ENCODE measurements at regions not wholly inside any gene's neighbourhood (a gene's known extent, or its start where the extent isn't known, plus 50 kb on each side); places are given as distances from the start of the nearest gene placed in this dataset.

GRCh38 chr22:47624252-47625012, 862.0 kb downstream of the TBC1D22A start:
- TF ChIP-seq CTCF (IDR thresholded peaks at IDR 0.05), result no peak
- no peak for TF ChIP-seq EZH2 (IDR thresholded peaks at IDR 0.05; ENCODE audit: borderline replicate concordance, insufficient read depth, low read depth, low read length, poor library complexity, severe bottlenecking)
